ENCODE measurements at regions not wholly inside any gene's neighbourhood (a gene's known extent, or its start where the extent isn't known, plus 50 kb on each side); places are given as distances from the start of the nearest gene placed in this dataset.
A peak's percentile ranks its signal among the peaks of the same experiment; 100 is the strongest.

GRCh38 chr16:48076455-48077012, 79.3 kb downstream of the ABCC12 start (continued):
- TF ChIP-seq ZMYM3 (CRISPR knock-in tag; IDR thresholded peaks at IDR 0.05) (no peak), ZGPAT (CRISPR knock-in tag; IDR thresholded peaks at IDR 0.05) (peak; percentile 72; the same call in 1 of the 2 replicates), THAP11 (CRISPR knock-in tag; IDR thresholded peaks at IDR 0.05) (peak; percentile 57; the same call in 1 of the 2 replicates), CEBPB (IDR thresholded peaks at IDR 0.05; ENCODE audit: borderline replicate concordance, low read depth, low read length) (peak; percentile 71), ZNF530 (CRISPR knock-in tag; IDR thresholded peaks at IDR 0.05; ENCODE audit: low read depth) (no peak), MBD4 (IDR thresholded peaks at IDR 0.05; ENCODE audit: borderline replicate concordance, low read length) (peak; percentile 35; the same call in 1 of the 2 replicates), MXI1 (IDR thresholded peaks at IDR 0.05; ENCODE audit: borderline replicate concordance, low read depth, low read length) (no peak), U2AF1 (optimal IDR thresholded peaks at IDR 0.05; ENCODE audit: low read depth, low read length) (no peak), GTF3A (CRISPR knock-in tag; conservative IDR thresholded peaks at IDR 0.05) (no peak), MTF2 (CRISPR knock-in tag; IDR thresholded peaks at IDR 0.05; ENCODE audit: borderline replicate concordance) (no peak), ZFP1 (CRISPR knock-in tag; IDR thresholded peaks at IDR 0.05) (no peak), FOXO4 (CRISPR knock-in tag; conservative IDR thresholded peaks at IDR 0.05) (no peak), ZHX2 (IDR thresholded peaks at IDR 0.05; ENCODE audit: low read depth) (no peak), ZHX2 (CRISPR knock-in tag; IDR thresholded peaks at IDR 0.05; ENCODE audit: borderline replicate concordance) (no peak), CHD2 (IDR thresholded peaks at IDR 0.05; ENCODE audit: low read depth, low read length) (no peak), KDM1A (CRISPR knock-in tag; IDR thresholded peaks at IDR 0.05) (peak; percentile 67; the same call in 1 of the 2 replicates), ZNF562 (CRISPR knock-in tag; IDR thresholded peaks at IDR 0.05; ENCODE audit: borderline replicate concordance) (no peak), IKZF4 (CRISPR knock-in tag; IDR thresholded peaks at IDR 0.05; ENCODE audit: borderline replicate concordance, low read depth, not compliant biosample characterization) (no peak), PRMT3 (CRISPR knock-in tag; IDR thresholded peaks at IDR 0.05; ENCODE audit: borderline replicate concordance, low read depth) (no peak), ZNF33B (CRISPR knock-in tag; IDR thresholded peaks at IDR 0.05) (no peak), ZNF326 (CRISPR knock-in tag; IDR thresholded peaks at IDR 0.05; ENCODE audit: borderline replicate concordance) (no peak)
- TF ChIP-seq, protein P1, sequence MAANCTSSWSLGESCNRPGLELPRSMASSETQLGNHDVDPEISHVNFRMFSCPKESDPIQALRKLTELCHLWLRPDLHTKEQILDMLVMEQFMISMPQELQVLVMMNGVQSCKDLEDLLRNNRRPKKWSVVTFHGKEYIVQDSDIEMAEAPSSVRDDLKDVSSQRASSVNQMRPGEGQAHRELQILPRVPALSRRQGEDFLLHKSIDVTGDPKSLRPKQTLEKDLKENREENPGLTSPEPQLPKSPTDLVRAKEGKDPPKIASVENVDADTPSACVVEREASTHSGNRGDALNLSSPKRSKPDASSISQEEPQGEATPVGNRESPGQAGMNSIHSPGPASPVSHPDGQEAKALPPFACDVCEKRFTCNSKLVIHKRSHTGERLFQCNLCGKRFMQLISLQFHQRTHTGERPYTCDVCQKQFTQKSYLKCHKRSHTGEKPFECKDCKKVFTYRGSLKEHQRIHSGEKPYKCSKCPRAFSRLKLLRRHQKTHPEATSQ (CRISPR knock-in tag; IDR thresholded peaks at IDR 0.05; ENCODE audit: borderline replicate concordance): no peak
